Stimulated activated naive CD4-positive, alpha-beta T cell treated with Interleukin-2 at 50 U/mL for 16 hours (primary cell): ENCODE measurements at regions not wholly inside any gene's neighbourhood (a gene's known extent, or its start where the extent isn't known, plus 50 kb on each side); places are given as distances from the start of the nearest gene placed in this dataset.

Experiments used
- DNase-seq: peaks from one replicate; lab custom pipeline; 2025; lab: John Stamatoyannopoulos, UW

- no peak for DNase-seq
Measured at GRCh38 chr21:35692311-35692710, 368.0 kb downstream of the SETD4 start.

GRCh38 chr21:35690436-35690835, 369.9 kb downstream of the SETD4 start:
- no peak for DNase-seq

DNA sequence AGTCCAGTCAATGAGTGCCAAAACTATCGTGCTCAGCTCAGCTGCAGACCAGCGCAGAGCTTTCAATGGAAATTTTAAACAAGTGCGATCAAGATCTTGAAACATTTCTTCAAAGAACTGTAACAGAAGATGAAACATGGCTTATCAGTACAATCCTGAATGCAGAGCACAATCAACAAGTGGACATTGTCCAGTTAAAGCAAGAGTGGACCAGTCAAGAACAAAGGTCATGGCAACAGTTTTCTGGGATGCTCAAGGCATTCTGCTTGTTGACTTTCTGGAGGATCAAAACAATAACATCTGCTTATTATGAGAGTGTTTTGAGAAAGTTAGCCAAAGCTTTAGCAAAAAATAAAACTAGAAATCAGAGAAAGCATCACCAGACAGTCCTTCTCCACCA, 374.2 kb downstream of the SETD4 start:
- DNase-seq: no peak

GRCh38 chr21:35683664-35684304, 376.5 kb downstream of the SETD4 start:
- DNase-seq: no peak

DNA sequence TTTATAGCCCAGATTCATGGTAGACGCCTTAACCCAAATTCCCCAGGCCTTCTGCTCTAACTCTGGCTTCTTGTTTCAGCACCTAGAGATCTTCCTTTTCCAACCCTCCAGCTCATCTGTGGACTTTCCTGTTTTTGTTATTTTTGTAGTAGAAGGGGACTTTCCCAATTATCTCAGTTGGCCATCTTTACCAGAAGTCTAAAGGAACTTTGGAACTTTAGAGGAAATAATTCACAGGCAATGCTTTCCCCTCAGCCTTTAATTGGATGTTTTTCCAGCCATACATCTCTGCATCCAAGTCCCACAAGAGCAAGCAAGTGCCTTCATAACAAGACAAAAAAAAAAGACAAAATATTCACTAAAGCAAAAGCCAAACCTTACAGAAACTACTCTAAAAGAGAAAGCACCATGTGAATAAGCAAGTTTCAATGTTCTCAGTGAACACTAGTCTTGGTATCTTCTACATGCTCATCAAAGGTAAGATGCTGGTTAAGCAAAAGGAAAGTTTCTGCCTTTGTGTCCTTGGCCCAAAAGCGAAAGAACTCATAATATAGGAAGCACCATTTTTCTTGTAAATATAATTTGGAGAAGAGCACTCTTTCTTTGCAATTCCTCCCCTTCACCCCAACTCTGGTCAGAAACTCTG, 377.3 kb downstream of the SETD4 start:
- no peak for DNase-seq

DNA sequence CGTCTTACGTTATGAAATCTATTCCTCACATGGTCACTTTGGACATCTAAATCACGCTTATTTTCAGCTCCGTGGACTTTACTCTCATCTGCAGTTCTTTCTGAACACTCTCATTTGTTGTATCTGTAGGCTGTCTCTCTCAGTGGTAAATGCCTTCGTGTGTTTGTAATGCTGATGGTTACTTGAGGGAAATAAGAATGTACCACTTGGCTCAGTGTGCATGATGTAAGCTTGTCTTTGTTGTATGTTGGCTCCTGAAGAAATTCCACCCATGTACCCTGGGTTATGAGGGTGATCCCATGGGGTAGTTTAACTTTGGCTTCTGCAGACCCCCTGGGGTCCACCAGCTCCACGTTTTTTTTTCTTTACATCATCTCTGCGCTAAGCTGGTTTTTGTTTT, 378.4 kb downstream of the SETD4 start:
- no peak for DNase-seq

GRCh38 chr21:35679076-35679475, 381.2 kb downstream of the SETD4 start:
- DNase-seq: no peak

DNA sequence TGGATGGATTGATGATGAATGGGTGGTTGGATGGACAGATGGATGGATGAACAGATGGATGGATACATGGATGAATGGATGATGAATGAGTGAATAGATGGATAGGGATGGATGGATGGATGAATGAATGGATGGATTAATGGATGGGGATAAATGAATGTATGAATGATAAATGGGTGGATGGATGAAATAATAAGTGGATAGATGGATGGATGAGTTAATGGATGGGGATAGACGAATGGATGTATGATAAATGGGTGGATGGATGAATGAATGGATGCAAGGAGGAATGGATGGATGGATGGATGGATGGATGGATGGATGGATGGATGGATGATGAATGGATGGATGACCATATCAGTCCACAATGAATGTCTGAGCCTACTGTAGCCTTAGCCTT, 381.9 kb downstream of the SETD4 start:
- DNase-seq: no peak

GRCh38 chr21:35677298-35677841, 383.0 kb downstream of the SETD4 start:
- DNase-seq: no peak

GRCh38 chr21:35674895-35675470, 385.3 kb downstream of the SETD4 start:
- no peak for DNase-seq

DNA sequence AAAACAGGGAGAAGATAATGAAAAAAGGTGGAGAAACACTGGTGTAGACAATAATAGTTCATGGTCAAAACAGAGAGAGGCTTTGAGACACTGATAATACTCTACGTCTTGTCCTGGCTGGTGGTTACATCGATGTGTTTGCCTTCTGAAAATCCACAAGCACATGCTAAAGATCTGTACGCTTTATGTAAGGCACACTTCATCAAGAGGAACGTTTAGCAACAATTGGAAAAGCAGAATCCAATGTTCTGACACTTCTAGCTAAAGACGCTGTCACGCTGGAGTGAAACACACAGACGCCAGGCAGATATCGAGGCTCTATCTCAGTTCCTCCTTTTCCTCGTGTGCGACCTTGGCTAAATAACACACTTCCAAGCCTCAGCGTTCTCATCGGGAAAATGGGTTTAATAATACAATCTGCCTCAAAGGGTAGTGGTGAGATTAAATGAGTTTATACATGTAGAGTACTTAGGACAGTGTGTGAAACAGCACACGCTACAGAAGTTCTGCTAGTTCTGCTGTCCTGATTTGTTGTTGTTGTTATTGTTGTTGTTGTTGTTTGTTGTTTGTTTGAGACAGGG, 386.1 kb downstream of the SETD4 start:
- no peak for DNase-seq

DNA sequence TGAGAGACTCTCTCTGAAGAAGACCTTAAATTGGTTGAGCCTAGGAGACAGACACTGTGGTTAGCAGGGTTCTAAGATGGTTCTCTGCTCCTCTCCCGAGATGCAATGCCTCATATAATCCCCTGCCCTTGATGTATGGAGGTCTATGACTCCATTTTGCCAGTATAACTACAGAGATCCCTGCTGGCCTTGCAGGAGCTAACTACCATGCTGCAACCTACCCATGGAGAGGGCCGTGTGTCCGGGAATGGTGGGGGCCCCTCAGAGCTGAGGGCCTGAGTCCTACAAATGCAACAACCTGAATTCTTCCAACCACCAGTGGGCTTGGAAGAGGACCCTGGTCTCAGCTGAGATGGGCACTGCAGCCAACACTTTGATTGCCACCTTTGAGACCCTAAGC, 388.0 kb downstream of the SETD4 start:
- no peak for DNase-seq

DNA sequence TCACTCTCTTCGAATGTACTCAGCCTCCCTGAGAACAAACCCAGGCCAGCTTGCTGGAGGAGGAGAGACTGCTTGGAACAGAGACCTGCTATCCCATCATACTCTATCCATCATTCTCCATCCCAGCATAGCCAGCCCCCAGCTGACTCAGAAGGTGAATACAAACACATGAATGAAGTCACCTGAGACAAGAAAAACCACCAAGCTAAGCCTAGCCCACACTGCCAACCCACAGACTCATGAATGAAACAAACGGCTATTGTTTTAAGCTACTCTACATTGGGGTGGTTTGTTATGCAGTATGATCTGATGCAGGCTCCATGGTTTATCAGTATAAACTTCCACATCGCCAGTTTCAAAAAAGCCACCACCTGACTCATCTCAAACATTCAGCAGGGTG, 395.6 kb downstream of the SETD4 start:
- DNase-seq: no peak

GRCh38 chr21:35663856-35664606, 396.3 kb downstream of the SETD4 start:
- no peak for DNase-seq

DNA sequence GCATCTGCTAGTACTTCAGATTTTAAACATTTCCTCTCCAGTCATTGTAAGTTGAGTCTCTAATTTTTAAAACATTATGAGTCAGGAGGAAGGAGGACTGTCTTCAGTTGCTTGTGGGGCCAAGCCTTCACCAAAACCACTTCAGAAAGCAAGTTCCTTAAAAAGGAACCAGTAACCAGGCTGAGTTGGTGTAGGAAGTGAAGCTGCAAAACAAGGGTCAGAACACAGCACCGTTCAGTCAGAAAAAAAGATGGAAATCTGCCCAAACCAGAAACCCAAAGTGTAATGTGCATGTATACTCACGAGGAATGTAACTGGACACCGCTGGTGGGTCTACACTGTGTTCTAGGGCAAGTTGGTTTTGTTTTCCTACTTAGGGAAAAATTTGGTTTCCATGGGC, 402.1 kb downstream of the SETD4 start:
- DNase-seq: no peak

DNA sequence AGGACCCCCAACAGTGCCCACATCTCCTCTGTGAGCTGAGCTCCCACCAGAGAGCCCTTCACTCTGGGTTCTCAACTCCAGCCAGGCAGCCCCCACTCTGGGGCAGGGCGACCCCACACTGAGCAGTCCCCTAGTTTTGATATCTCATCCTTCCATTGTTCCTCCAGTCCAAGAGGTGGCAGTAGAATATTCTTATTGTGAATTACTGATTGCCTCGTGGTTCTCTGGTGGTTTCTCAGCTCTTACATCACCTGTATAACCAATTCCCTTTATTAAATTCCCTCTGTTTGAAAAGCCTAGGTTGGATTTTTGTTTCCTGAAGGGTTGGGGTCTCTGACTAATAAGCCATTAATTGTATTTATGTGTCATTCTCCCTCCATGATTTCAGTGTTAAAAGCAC, 407.5 kb downstream of the SETD4 start:
- DNase-seq: no peak

GRCh38 chr21:35652196-35652595, 408.1 kb downstream of the SETD4 start:
- DNase-seq: no peak

DNA sequence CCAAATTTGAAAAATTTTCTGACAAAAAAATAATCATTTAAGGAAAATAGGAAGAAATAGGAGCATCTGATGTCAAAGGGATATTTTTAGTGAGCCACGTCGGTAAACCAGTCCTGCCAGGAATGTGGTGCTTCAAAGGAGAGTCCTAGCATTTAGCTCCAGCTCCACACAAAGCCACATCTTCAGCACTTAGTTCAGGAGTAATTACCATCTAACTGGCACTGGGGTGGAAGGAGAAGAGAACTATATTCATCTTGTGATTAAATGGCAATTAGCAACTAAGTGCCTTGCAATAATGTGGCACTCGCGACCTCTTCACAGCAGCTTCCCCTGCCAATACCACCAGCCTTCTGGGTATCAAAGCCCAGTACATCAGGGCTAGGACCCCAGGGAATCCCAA, 409.1 kb downstream of the SETD4 start:
- no peak for DNase-seq

- no peak for DNase-seq
Measured at GRCh38 chr21:35649186-35649585, 411.1 kb downstream of the SETD4 start.

- no peak for DNase-seq
Measured at GRCh38 chr21:35648512-35648911, 411.8 kb downstream of the SETD4 start.

DNA sequence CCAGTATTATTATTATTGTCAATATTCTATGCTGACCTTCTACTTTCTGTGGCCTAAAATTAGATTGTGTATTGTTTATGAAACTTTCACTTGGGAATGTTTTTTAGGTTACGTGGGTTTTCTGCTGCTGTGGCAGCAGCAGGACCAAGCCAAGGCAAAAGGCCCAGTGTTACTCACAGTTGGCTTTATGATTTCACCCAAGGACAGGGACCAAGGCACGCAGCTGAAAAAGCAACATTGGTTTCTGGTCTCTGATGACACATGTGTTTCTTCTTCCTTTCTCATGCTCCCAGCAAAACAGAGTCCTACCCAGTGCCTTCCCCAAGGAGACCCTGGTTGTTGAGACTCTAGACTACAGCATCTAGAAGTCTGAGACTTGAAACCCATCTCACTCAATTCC, 413.7 kb downstream of the SETD4 start:
- no peak for DNase-seq

DNA sequence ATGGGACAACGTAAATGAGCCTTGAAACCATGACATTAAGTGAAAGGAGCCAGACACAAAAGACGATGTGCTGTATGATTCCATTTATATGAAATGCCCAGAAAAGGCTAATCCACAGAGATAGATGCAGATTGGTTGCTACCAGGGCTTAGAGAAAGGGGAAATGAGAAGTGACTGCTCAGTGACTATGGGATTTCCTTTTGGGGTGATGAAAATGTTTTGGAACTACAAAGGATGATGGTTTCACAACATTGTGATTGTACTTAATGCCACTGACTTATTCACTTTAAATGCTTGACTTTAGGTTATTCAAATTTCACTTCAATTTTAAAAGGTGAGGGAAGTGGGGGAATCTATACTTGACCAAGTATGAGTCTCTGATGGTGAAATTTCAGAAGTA, 414.3 kb downstream of the SETD4 start:
- no peak for DNase-seq
